HG03045 (cell line): ENCODE measurements at regions not wholly inside any gene's neighbourhood (a gene's known extent, or its start where the extent isn't known, plus 50 kb on each side); places are given as distances from the start of the nearest gene placed in this dataset.

ENCODE experiments used
- ATAC-seq: cut with Tn5 transposase; IDR thresholded peaks from one replicate; pipeline ENCODE4 v1.9.1; 2021; ENCODE audit warnings: mild to moderate bottlenecking, moderate library complexity; ENCODE audit not compliant: unreplicated experiment

- ATAC-seq: no peak
Observed at GRCh38 chr9:107667231-107668070, 177.9 kb upstream of the KLF4 start.

GRCh38 chr9:107665057-107665456, 175.5 kb upstream of the KLF4 start:
- no peak for ATAC-seq

- no peak for ATAC-seq
Observed at GRCh38 chr9:107660976-107661375, 171.4 kb upstream of the KLF4 start.

- no peak for ATAC-seq
Observed at GRCh38 chr9:107653263-107653821, 163.8 kb upstream of the KLF4 start.

- no peak for ATAC-seq
Observed at GRCh38 chr9:107650995-107651394, 161.4 kb upstream of the KLF4 start.

- ATAC-seq: no peak
Observed at GRCh38 chr9:107650321-107650720, 160.8 kb upstream of the KLF4 start.

GRCh38 chr9:107648153-107648715, 158.7 kb upstream of the KLF4 start:
- no peak for ATAC-seq

GRCh38 chr9:107647611-107648010, 158.0 kb upstream of the KLF4 start:
- ATAC-seq: no peak

GRCh38 chr9:107647141-107647540, 157.6 kb upstream of the KLF4 start:
- no peak for ATAC-seq

- ATAC-seq: no peak
Observed at GRCh38 chr9:107645464-107645833, 155.9 kb upstream of the KLF4 start.

GRCh38 chr9:107644733-107645463, 155.3 kb upstream of the KLF4 start:
- ATAC-seq: no peak

- ATAC-seq: no peak
Observed at GRCh38 chr9:107639426-107639825, 149.9 kb upstream of the KLF4 start.

GRCh38 chr9:107638521-107639310, 149.1 kb upstream of the KLF4 start:
- no peak for ATAC-seq

GRCh38 chr9:107637421-107638420, 148.2 kb upstream of the KLF4 start:
- no peak for ATAC-seq

- ATAC-seq: no peak
Observed at GRCh38 chr9:107636571-107637381, 147.2 kb upstream of the KLF4 start.

- ATAC-seq: no peak
Observed at GRCh38 chr9:107635803-107636174, 146.2 kb upstream of the KLF4 start.

- no peak for ATAC-seq
Observed at GRCh38 chr9:107635101-107635802, 145.7 kb upstream of the KLF4 start.

- no peak for ATAC-seq
Observed at GRCh38 chr9:107633406-107633805, 143.8 kb upstream of the KLF4 start.
